BE2C (cell line): ENCODE measurements at regions not wholly inside any gene's neighbourhood (a gene's known extent, or its start where the extent isn't known, plus 50 kb on each side); places are given as distances from the start of the nearest gene placed in this dataset.
"Not testable (repeated sequence)": the region's sequence is repeated elsewhere in the genome, so short reads cannot be mapped to it uniquely, and the experiment has no call there.

ENCODE experiments used
- DNase-seq: peaks from one replicate; pipeline ENCODE4 v3.0.0-alpha.2; 2020
- H3K27me3 ChIP-seq: fragments of 250-450 bp; sonication (Bioruptor Pico); 2 replicates; pipeline ENCODE4 v1.5.1; 2020; ENCODE audit warnings: mild to moderate bottlenecking
- H3K36me3 ChIP-seq: fragments of 250-450 bp; sonication (Bioruptor Pico); 2 replicates; pipeline ENCODE4 v1.5.1; 2020; ENCODE audit warnings: mild to moderate bottlenecking
- H3K4me1 ChIP-seq: fragments of 250-450 bp; sonication (Bioruptor Pico); 2 replicates; pipeline ENCODE4 v1.5.1; 2020
- H3K4me3 ChIP-seq: 2 replicates; pipeline ENCODE4 v1.5.1; 2011; ENCODE audit warnings: low read depth, low read length
- H3K9me3 ChIP-seq: fragments of 250-450 bp; sonication (Bioruptor Pico); 2 replicates; pipeline ENCODE4 v1.5.1; 2020
- CTCF ChIP-seq: IDR thresholded peaks from 2 replicates; pipeline ENCODE4 v1.5.1; 2012; ENCODE audit warnings: mild to moderate bottlenecking, low read depth, low read length

- DNase-seq: no peak
- Histone ChIP-seq H3K4me3 (no peak overlapping the region), H3K36me3 (no peaks in the 10 kb centered on the region), H3K4me1 (no peaks in the 10 kb centered on the region), H3K9me3 (no peaks in the 10 kb centered on the region), H3K27me3 (no peaks in the 10 kb centered on the region)
- no peak for TF ChIP-seq CTCF
Observed at GRCh38 chr7:65812281-65812680, 60.6 kb upstream of the VKORC1L1 start.

GRCh38 chr7:65814556-65815167 is 58.2 kb upstream of the VKORC1L1 start:
- not testable (repeated sequence) for H3K36me3 ChIP-seq, H3K27me3 ChIP-seq, H3K4me1 ChIP-seq, H3K9me3 ChIP-seq, H3K4me3 ChIP-seq, DNase-seq

- no peak for DNase-seq
Observed at GRCh38 chr7:65820287-65820950, 52.5 kb upstream of the VKORC1L1 start.

More at GRCh38 chr7:65820287-65820950, 52.5 kb upstream of the VKORC1L1 start:
- H3K27me3 ChIP-seq: no peaks in the 10 kb centered on the region
- no peak overlapping the region for H3K4me3 ChIP-seq
- no peak for TF ChIP-seq CTCF
- no peaks in the 10 kb centered on the region for H3K9me3 ChIP-seq
- H3K36me3 ChIP-seq: no peaks in the 10 kb centered on the region
- no peaks in the 10 kb centered on the region for H3K4me1 ChIP-seq
